HG03521 (cell line): ENCODE measurements at regions not wholly inside any gene's neighbourhood (a gene's known extent, or its start where the extent isn't known, plus 50 kb on each side); places are given as distances from the start of the nearest gene placed in this dataset.
A peak's percentile ranks its signal among the peaks of the same experiment; 100 is the strongest.

Source experiments
- ATAC-seq: cut with Tn5 transposase; IDR thresholded peaks from one replicate; pipeline ENCODE4 v1.9.1; 2021; ENCODE audit warnings: mild to moderate bottlenecking, moderate library complexity; ENCODE audit not compliant: unreplicated experiment

DNA sequence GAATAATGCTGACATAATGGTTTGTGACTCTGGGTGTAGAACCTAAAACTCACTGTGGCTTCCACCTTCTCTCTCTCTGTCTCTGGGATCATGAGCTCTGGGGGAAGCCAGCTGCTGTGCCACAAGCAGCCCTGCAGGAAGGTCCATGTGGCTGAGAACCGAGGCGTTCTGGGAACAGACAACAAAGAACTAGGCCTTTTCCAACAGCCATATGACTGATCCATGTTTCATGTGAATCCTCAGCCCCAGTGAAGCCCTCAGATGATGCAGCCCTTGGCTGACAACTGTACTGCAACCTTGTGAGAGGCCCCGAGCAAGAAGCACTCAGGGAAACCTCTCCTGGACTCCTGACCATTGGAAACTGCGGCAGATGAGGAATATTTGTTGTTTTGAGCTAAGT lies 56.6 kb downstream of the HLA-G start:
- ATAC-seq: no peak

DNA sequence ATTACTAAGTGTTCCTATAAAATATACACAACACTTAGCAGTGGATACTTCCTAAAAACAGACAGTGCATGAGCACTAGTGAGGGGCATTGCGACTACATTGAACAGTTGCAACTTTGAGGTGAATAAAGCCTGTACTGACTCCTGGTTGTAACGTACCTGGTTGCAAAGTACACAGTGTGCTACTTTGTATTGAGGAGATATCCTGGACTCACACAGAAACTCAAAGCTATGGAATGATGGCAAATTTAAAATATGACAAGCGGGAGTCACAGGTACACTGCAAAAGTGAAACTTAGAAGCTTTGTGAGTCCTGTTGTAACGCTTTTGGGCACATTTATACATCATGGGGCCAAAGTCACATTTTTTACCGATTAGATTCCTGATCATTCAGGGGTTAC lies 55.6 kb upstream of the HLA-A start:
- no peak for ATAC-seq

DNA sequence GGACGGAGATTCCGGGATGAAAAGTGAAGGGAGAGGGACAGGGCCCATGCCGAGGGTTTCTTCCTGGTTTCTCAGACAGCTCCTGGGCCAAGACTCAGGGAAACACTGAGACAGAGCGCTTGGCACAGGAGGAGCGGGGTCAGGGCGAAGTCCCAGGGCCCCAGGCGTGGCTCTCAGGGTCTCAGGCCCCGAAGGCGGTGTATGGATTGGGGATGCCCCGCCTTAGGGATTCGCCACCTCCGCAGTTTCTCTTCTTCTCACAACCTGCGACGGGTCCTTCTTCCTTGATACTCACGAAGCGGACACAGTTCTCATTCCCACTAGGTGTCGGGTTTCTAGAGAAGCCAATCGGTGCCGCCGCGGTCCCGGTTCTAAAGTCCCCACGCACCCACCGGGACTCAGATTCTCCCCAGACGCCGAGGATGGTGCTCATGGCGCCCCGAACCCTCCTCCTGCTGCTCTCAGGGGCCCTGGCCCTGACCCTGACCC lies 55.0 kb upstream of the HLA-A start:
- peak; percentile 28 for ATAC-seq

DNA sequence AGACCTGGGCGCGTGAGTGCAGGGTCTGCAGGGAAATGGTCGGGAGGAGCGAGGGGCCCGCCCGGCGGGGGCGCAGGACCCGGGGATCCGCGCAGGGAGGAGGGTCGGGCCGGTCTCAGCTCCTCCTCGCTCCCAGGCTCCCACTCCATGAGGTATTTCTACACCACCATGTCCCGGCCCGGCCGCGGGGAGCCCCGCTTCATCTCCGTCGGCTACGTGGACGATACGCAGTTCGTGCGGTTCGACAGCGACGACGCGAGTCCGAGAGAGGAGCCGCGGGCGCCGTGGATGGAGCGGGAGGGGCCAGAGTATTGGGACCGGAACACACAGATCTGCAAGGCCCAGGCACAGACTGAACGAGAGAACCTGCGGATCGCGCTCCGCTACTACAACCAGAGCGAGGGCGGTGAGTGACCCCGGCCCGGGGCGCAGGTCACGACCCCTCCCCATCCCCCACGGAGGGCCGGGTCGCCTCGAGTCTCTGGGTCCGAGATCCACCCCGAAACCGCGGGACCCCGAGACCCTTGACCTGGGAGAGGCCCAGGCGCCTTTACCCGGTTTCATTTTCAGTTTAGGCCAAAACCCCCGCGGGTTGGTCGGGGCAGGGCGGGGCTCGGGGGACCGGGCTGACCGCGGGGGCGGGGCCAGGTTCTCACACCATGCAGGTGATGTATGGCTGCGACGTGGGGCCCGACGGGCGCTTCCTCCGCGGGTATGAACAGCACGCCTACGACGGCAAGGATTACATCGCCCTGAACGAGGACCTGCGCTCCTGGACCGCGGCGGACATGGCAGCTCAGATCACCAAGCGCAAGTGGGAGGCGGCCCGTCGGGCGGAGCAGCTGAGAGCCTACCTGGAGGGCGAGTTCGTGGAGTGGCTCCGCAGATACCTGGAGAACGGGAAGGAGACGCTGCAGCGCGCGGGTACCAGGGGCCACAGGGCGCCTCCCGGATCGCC lies 54.2 kb upstream of the HLA-A start:
- peak; percentile 69 for ATAC-seq
